ENCODE measurements at regions not wholly inside any gene's neighbourhood (a gene's known extent, or its start where the extent isn't known, plus 50 kb on each side); places are given as distances from the start of the nearest gene placed in this dataset.

DNA sequence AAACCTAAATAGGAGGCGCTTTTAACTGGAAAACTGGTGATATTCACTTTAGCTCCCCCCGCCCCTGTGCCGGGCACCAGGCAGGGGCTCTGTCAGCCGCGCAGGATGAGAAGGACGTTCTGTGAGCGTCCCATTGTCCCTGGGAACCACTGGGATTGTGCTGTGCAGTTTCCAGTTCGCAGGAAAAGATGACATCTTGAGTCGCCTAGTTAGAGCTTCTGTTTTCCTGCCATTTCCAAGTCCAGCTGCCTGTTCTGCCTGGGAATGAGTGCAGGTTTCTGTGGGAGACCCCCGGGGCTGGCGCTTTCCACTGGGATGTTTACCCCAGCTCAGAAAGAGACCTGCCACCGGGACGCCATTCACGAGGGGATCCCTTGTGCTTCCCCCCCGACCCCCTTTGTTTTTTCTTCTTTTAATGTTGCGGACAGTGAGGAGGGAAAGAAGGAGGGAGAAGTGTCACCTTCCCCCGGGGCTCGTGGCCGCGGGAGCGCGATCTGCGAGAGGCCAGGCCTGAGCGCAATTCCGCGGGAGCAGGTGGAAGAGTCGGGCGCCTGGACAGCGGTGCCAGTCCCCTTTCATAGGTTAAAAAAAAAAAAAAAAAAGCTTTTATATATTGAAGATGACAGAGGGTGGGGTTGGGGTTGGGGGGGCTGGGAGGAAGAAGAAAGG, 121.5 kb downstream of the RMI1 start:
- no peak for DNase-seq (ENCODE audit: low spot score)
- Histone ChIP-seq H3K36me3 (ENCODE audit: insufficient read depth, low read length, poor library complexity, severe bottlenecking) (no peaks in the 10 kb centered on the region), H3K27ac (ENCODE audit: low read depth, low read length, poor library complexity, severe bottlenecking) (no peak overlapping the region), H3K4me1 (ENCODE audit: insufficient read depth, low read length, poor library complexity, severe bottlenecking) (no peaks in the 10 kb centered on the region), H3K4me3 (ENCODE audit: low read depth, low read length, poor library complexity, severe bottlenecking) (no peak overlapping the region), H3K9me3 (ENCODE audit: low read depth, low read length, poor library complexity, severe bottlenecking) (no peaks in the 10 kb centered on the region), H3K27me3 (replicated peaks; ENCODE audit: insufficient read depth, low read depth, low read length, poor library complexity) (no peaks in the 10 kb centered on the region)
- TF ChIP-seq EZH2 (IDR thresholded peaks at IDR 0.05; ENCODE audit: borderline replicate concordance, low read depth, low read length, poor library complexity, severe bottlenecking) = no peak
- TF ChIP-seq, protein P1, sequence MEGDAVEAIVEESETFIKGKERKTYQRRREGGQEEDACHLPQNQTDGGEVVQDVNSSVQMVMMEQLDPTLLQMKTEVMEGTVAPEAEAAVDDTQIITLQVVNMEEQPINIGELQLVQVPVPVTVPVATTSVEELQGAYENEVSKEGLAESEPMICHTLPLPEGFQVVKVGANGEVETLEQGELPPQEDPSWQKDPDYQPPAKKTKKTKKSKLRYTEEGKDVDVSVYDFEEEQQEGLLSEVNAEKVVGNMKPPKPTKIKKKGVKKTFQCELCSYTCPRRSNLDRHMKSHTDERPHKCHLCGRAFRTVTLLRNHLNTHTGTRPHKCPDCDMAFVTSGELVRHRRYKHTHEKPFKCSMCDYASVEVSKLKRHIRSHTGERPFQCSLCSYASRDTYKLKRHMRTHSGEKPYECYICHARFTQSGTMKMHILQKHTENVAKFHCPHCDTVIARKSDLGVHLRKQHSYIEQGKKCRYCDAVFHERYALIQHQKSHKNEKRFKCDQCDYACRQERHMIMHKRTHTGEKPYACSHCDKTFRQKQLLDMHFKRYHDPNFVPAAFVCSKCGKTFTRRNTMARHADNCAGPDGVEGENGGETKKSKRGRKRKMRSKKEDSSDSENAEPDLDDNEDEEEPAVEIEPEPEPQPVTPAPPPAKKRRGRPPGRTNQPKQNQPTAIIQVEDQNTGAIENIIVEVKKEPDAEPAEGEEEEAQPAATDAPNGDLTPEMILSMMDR (conservative IDR thresholded peaks at IDR 0.05; ENCODE audit: low read depth, low read length) = no peak
- intact Hi-C loops (cut with micrococcal nuclease; ENCODE audit: unreplicated experiment) = no loop called here
- ChIA-PET CTCF (interaction anchor here (0.7 kb wide), 1 partner anchor 699 kb away, joined by 6 read pairs; no protein-coding TSS in a partner anchor), POLR2A (ENCODE audit: low non-redundant PET) (no interaction called here)
- BruUV-seq (replicated peaks) = no TSS peak

DNA sequence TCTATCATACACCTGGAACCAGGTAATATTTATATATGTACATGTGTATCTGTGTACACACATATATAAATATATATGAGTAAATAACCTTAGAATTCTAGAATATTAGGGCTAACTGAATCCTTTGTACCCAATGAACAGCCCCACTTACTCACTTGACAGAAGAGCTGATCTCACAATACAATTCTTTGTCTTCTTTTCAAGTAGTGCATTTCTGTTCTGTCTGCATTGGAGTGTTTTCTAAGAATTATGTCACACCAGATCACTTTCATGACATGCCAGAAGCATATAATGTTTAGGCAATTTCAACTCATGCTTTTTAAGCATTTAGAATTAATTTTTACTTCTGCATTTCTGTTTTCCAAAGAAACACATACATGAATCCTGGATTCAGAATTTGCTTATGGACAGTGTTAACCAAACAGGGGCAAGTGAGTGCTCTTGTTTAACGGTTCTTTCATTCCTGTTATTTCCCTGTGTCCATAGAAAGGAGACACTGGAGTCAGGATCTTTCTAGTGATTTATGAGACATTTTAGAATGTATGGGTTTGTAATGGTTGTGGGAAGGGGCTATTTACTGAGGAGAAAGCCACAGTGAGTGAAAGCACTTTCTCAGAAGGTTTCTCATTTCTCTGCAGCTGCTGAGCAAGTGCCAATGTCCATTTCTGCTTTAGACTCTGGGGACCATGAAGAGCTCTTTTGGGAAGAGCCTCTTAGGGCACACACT, 123.2 kb downstream of the RMI1 start:
- TF ChIP-seq EZH2 (IDR thresholded peaks at IDR 0.05; ENCODE audit: borderline replicate concordance, low read depth, low read length, poor library complexity, severe bottlenecking) = no peak
- TF ChIP-seq, protein P1 (conservative IDR thresholded peaks at IDR 0.05; ENCODE audit: low read depth, low read length) = no peak
- intact Hi-C loops (cut with micrococcal nuclease; ENCODE audit: unreplicated experiment) = no loop called here
- H3K27ac ChIP-seq (ENCODE audit: low read depth, low read length, poor library complexity, severe bottlenecking) = no peak overlapping the region
- POLR2A ChIA-PET (ENCODE audit: low non-redundant PET) = no interaction called here
- H3K36me3 ChIP-seq (ENCODE audit: insufficient read depth, low read length, poor library complexity, severe bottlenecking) = no peaks in the 10 kb centered on the region
- no peak overlapping the region for H3K4me3 ChIP-seq (ENCODE audit: low read depth, low read length, poor library complexity, severe bottlenecking)
- CTCF ChIA-PET = no interaction called here
- DNase-seq (ENCODE audit: low spot score) = no peak
- no peaks in the 10 kb centered on the region for H3K9me3 ChIP-seq (ENCODE audit: low read depth, low read length, poor library complexity, severe bottlenecking)
- no peaks in the 10 kb centered on the region for H3K4me1 ChIP-seq (ENCODE audit: insufficient read depth, low read length, poor library complexity, severe bottlenecking)
- BruUV-seq (replicated peaks) = no TSS peak
- no peaks in the 10 kb centered on the region for H3K27me3 ChIP-seq (replicated peaks; ENCODE audit: insufficient read depth, low read depth, low read length, poor library complexity)

DNA sequence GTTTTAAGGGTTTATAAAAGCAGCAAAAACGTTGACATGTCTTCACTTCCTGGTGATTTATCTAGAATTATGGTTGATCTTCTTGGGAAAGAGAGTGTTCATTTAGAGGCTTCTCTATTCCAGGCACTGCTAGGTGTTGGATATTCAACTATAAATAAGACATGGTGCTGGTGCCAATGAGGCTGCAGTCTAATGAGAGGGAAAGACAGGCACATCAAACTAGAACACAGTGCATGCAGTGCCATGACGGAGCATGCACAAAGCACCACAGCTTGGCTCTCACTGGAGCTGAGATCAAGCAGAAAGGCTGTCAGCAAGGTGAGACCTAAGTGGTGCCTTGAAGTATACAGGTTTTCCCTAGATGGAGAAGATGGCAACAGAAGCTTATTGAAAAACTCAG, 126.5 kb downstream of the RMI1 start:
- Histone ChIP-seq H3K9me3 (ENCODE audit: low read depth, low read length, poor library complexity, severe bottlenecking) (no peaks in the 10 kb centered on the region), H3K4me3 (ENCODE audit: low read depth, low read length, poor library complexity, severe bottlenecking) (no peak overlapping the region), H3K27me3 (replicated peaks; ENCODE audit: insufficient read depth, low read depth, low read length, poor library complexity) (no peaks in the 10 kb centered on the region), H3K27ac (ENCODE audit: low read depth, low read length, poor library complexity, severe bottlenecking) (no peak overlapping the region), H3K36me3 (ENCODE audit: insufficient read depth, low read length, poor library complexity, severe bottlenecking) (no peaks in the 10 kb centered on the region), H3K4me1 (ENCODE audit: insufficient read depth, low read length, poor library complexity, severe bottlenecking) (no peaks in the 10 kb centered on the region)
- no peak for DNase-seq (ENCODE audit: low spot score)
- intact Hi-C loops (cut with micrococcal nuclease; ENCODE audit: unreplicated experiment) = no loop called here
- POLR2A ChIA-PET (ENCODE audit: low non-redundant PET) = no interaction called here
- BruUV-seq (replicated peaks) = no TSS peak
- TF ChIP-seq, protein P1 (conservative IDR thresholded peaks at IDR 0.05; ENCODE audit: low read depth, low read length) = no peak
- no peak for TF ChIP-seq EZH2 (IDR thresholded peaks at IDR 0.05; ENCODE audit: borderline replicate concordance, low read depth, low read length, poor library complexity, severe bottlenecking)
- CTCF ChIA-PET = interaction anchor here (0.5 kb wide), 1 partner anchor 12 kb away, joined by 4 read pairs; no protein-coding TSS in a partner anchor
